ENCODE measurements at regions not wholly inside any gene's neighbourhood (a gene's known extent, or its start where the extent isn't known, plus 50 kb on each side); places are given as distances from the start of the nearest gene placed in this dataset.
A peak's percentile ranks its signal among the peaks of the same experiment; 100 is the strongest.
"Not testable (repeated sequence)": the region's sequence is repeated elsewhere in the genome, so short reads cannot be mapped to it uniquely, and the experiment has no call there.

DNA sequence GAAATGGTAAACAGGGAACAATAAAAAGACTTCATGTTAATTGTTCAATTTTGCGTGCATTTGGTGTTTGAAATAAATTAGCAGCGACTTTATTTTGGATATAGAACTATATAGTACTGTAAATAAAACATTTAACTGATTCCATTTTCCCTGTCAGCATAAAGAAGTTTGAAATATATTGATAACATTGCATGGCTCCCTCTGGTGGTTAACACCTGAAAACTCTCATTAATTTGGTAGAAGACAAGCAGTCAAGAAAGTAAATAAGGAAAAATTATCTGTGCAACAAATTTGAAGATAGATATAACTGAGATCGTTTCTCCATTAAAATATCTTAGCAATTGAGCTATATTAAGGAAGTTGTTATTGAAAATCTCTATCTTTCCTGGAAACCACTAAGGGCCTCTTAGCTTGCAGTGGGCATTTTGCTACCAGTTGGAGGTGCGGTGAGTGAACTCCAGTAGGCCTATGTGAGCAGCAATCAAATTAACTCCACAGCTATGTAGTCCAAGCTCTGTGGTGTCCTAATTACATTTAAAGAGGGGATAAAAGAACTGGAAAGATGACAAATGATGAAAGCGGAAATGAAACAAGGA lies 435.7 kb upstream of the FKBP1C start:
- POLR2A ChIA-PET: no interaction called here
- Histone ChIP-seq H3K27ac (ENCODE audit: low read length) (no peak overlapping the region), H3K4me1 (ENCODE audit: control insufficient read depth, insufficient read depth, low read length) (no peaks in the 10 kb centered on the region), H3K9me3 (ENCODE audit: control insufficient read depth, insufficient read depth, low read depth, low read length) (no peaks in the 10 kb centered on the region), H3K4me3 (ENCODE audit: low read depth in 2 of 2, low read length in 2 of 2) (no peak overlapping the region), H3K36me3 (ENCODE audit: control insufficient read depth, insufficient read depth, low read length) (no peaks in the 10 kb centered on the region), H3K27me3 (ENCODE audit: control insufficient read depth, insufficient read depth, low read length) (no peaks in the 10 kb centered on the region)
- TF ChIP-seq, protein P1, sequence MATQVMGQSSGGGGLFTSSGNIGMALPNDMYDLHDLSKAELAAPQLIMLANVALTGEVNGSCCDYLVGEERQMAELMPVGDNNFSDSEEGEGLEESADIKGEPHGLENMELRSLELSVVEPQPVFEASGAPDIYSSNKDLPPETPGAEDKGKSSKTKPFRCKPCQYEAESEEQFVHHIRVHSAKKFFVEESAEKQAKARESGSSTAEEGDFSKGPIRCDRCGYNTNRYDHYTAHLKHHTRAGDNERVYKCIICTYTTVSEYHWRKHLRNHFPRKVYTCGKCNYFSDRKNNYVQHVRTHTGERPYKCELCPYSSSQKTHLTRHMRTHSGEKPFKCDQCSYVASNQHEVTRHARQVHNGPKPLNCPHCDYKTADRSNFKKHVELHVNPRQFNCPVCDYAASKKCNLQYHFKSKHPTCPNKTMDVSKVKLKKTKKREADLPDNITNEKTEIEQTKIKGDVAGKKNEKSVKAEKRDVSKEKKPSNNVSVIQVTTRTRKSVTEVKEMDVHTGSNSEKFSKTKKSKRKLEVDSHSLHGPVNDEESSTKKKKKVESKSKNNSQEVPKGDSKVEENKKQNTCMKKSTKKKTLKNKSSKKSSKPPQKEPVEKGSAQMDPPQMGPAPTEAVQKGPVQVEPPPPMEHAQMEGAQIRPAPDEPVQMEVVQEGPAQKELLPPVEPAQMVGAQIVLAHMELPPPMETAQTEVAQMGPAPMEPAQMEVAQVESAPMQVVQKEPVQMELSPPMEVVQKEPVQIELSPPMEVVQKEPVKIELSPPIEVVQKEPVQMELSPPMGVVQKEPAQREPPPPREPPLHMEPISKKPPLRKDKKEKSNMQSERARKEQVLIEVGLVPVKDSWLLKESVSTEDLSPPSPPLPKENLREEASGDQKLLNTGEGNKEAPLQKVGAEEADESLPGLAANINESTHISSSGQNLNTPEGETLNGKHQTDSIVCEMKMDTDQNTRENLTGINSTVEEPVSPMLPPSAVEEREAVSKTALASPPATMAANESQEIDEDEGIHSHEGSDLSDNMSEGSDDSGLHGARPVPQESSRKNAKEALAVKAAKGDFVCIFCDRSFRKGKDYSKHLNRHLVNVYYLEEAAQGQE (IDR thresholded peaks at IDR 0.05; ENCODE audit: insufficient read depth in 1 of 2, low read depth in 2 of 2, low read length in 1 of 2): no peak
- TF ChIP-seq POLR2AphosphoS5 (IDR thresholded peaks at IDR 0.05; ENCODE audit: low read depth, low read length) (no peak), TCF7L2 (IDR thresholded peaks at IDR 0.05; ENCODE audit: low read depth, low read length) (no peak), SIN3A (IDR thresholded peaks at IDR 0.05; ENCODE audit: borderline replicate concordance, insufficient read depth, low read depth, low read length) (no peak)
- TF ChIP-seq, protein P2, sequence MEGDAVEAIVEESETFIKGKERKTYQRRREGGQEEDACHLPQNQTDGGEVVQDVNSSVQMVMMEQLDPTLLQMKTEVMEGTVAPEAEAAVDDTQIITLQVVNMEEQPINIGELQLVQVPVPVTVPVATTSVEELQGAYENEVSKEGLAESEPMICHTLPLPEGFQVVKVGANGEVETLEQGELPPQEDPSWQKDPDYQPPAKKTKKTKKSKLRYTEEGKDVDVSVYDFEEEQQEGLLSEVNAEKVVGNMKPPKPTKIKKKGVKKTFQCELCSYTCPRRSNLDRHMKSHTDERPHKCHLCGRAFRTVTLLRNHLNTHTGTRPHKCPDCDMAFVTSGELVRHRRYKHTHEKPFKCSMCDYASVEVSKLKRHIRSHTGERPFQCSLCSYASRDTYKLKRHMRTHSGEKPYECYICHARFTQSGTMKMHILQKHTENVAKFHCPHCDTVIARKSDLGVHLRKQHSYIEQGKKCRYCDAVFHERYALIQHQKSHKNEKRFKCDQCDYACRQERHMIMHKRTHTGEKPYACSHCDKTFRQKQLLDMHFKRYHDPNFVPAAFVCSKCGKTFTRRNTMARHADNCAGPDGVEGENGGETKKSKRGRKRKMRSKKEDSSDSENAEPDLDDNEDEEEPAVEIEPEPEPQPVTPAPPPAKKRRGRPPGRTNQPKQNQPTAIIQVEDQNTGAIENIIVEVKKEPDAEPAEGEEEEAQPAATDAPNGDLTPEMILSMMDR (IDR thresholded peaks at IDR 0.05): peak; percentile 70; the same call in 1 of the 2 replicates
- no peak for ATAC-seq
- intact Hi-C loops (cut with micrococcal nuclease; ENCODE audit: unreplicated experiment) (no loop called here), in situ Hi-C loops (cut with HindIII; ENCODE audit: low pct_unique_long_range_greater_than_20kb, low sequenced_read_pairs) (no loop called here)
- no TSS peak for BruUV-seq (replicated peaks)
- CTCF ChIA-PET: no interaction called here
- DNase-seq (ENCODE audit: low read depth, low spot score): peak; percentile 10

DNA sequence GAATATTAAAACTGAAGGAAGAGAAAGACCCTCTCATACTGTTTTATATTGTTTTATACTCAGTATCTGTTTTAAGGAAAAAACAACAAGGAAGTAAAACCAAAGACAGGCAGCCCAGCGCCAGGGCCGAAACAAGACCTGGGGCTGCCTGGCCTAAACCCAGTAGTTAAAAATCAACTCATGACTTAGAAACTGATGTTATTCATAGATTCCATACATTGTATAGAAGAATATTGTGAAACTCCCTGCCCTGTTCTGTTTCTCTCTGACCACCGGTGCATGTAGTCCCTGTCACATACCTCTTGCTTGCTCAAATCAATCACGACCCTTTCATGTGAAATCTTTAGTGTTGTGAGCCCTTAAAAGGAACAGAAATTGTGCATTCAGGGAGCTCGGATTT lies 445.1 kb upstream of the FKBP1C start:
- DNase-seq (ENCODE audit: low read depth, low spot score); POLR2A ChIA-PET; H3K4me1 ChIP-seq (ENCODE audit: control insufficient read depth, insufficient read depth, low read length); ATAC-seq; H3K27me3 ChIP-seq (ENCODE audit: control insufficient read depth, insufficient read depth, low read length); intact Hi-C loops (cut with micrococcal nuclease; ENCODE audit: unreplicated experiment); CTCF ChIA-PET; BruUV-seq (replicated peaks); H3K4me3 ChIP-seq (ENCODE audit: low read depth in 2 of 2, low read length in 2 of 2); H3K9me3 ChIP-seq (ENCODE audit: control insufficient read depth, insufficient read depth, low read depth, low read length); in situ Hi-C loops (cut with HindIII; ENCODE audit: low pct_unique_long_range_greater_than_20kb, low sequenced_read_pairs); H3K27ac ChIP-seq (ENCODE audit: low read length); H3K36me3 ChIP-seq (ENCODE audit: control insufficient read depth, insufficient read depth, low read length): not testable (repeated sequence)

DNA sequence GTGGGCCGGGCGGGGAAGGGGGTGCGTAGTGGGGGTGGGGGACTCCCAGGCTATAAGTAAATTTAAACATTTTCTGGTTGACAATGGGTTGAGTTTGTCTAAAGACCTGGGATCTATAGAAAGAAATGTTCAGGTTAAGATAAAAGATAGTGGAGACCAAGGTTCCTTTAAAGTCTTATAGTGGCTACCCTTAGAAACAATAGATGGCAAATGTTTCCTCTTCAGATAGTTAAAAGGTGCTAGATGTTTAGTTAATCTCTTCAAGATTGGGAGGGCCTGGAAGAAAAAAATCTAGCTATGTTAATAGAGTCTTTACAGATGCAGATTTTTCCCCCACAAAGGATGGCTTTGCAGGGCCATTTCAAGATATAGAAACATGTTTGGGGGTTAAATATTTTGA lies 446.4 kb upstream of the FKBP1C start:
- ATAC-seq: no peak
- in situ Hi-C loops (cut with HindIII; ENCODE audit: low pct_unique_long_range_greater_than_20kb, low sequenced_read_pairs): no loop called here
- no peaks in the 10 kb centered on the region for H3K4me1 ChIP-seq (ENCODE audit: control insufficient read depth, insufficient read depth, low read length)
- POLR2A ChIA-PET: no interaction called here
- no peaks in the 10 kb centered on the region for H3K9me3 ChIP-seq (ENCODE audit: control insufficient read depth, insufficient read depth, low read depth, low read length)
- H3K4me3 ChIP-seq (ENCODE audit: low read depth in 2 of 2, low read length in 2 of 2): no peak overlapping the region
- BruUV-seq (replicated peaks): no TSS peak
- H3K27me3 ChIP-seq (ENCODE audit: control insufficient read depth, insufficient read depth, low read length): no peaks in the 10 kb centered on the region
- TF ChIP-seq, protein P1 (IDR thresholded peaks at IDR 0.05; ENCODE audit: insufficient read depth in 1 of 2, low read depth in 2 of 2, low read length in 1 of 2): no peak
- TF ChIP-seq TCF7L2 (IDR thresholded peaks at IDR 0.05; ENCODE audit: low read depth, low read length): no peak
- no peak for TF ChIP-seq POLR2AphosphoS5 (IDR thresholded peaks at IDR 0.05; ENCODE audit: low read depth, low read length)
- no peak for TF ChIP-seq SIN3A (IDR thresholded peaks at IDR 0.05; ENCODE audit: borderline replicate concordance, insufficient read depth, low read depth, low read length)
- TF ChIP-seq, protein P2 (IDR thresholded peaks at IDR 0.05): no peak
- no peak overlapping the region for H3K27ac ChIP-seq (ENCODE audit: low read length)
- H3K36me3 ChIP-seq (ENCODE audit: control insufficient read depth, insufficient read depth, low read length): no peaks in the 10 kb centered on the region
- CTCF ChIA-PET: no interaction called here
- intact Hi-C loops (cut with micrococcal nuclease; ENCODE audit: unreplicated experiment): no loop called here
- no peak for DNase-seq (ENCODE audit: low read depth, low spot score)
